WTC11 (cell line): ENCODE measurements at regions not wholly inside any gene's neighbourhood (a gene's known extent, or its start where the extent isn't known, plus 50 kb on each side); places are given as distances from the start of the nearest gene placed in this dataset.

Experiments used
- ATAC-seq: fragments of 200-7000 bp; cut with Tn5 transposase; 2 replicates; pipeline ENCODE4 v1.10.0; 2021; ENCODE audit warnings: mild to moderate bottlenecking, moderate library complexity
- CTCF ChIA-PET: fragments of 300-600 bp; sonication (Branson Sonifier 250); formaldehyde crosslinking; loops from one replicate; lab custom pipeline; 2021; ENCODE audit warnings: antibody characterized with exemption; lab: Charles Lee
- POLR2A ChIA-PET: fragments of 350-600 bp; sonication (Branson Sonifier 250); formaldehyde crosslinking; loops from one replicate; lab custom pipeline; 2021; ENCODE audit warnings: antibody characterized with exemption; lab: Charles Lee
- DNase-seq: peaks from one replicate; pipeline ENCODE4 v3.0.0; 2021; ENCODE audit warnings: low spot score
- H3K27ac Mint-ChIP-seq: 2 replicates; pipeline ENCODE4 v1.8.0; 2021; ENCODE audit warnings: mixed read lengths
- H3K27me3 Mint-ChIP-seq: 2 replicates; pipeline ENCODE4 v1.8.0; 2021; ENCODE audit warnings: low read depth, mild to moderate bottlenecking, moderate library complexity, mixed read lengths
- H3K36me3 Mint-ChIP-seq: 2 replicates; pipeline ENCODE4 v1.8.0; 2021; ENCODE audit warnings: mixed read lengths
- H3K4me1 Mint-ChIP-seq: 2 replicates; pipeline ENCODE4 v1.8.0; 2022; ENCODE audit warnings: mixed read lengths
- H3K4me3 Mint-ChIP-seq: 2 replicates; pipeline ENCODE4 v1.8.0; 2021; ENCODE audit warnings: mild to moderate bottlenecking, moderate library complexity, mixed read lengths
- H3K9me3 Mint-ChIP-seq: 2 replicates; pipeline ENCODE4 v1.8.0; 2021; ENCODE audit warnings: mixed read lengths
- CTCF ChIP-seq: fragments of 200-600 bp; IDR thresholded peaks from 2 replicates; pipeline ENCODE4 v1.8.0; 2022; ENCODE audit warnings: antibody characterized with exemption
- E2F4 ChIP-seq: sonication (generic); formaldehyde crosslinking; IDR thresholded peaks from 2 replicates; pipeline ENCODE4 v1.8.1; 2022; ENCODE audit warnings: low read depth, mild to moderate bottlenecking, moderate library complexity, missing genetic modification reagents, borderline replicate concordance
- E2F5 ChIP-seq: sonication (generic); formaldehyde crosslinking; IDR thresholded peaks from 2 replicates; pipeline ENCODE4 v1.8.1; 2022; ENCODE audit warnings: mild to moderate bottlenecking, moderate library complexity, missing genetic modification reagents
- FOXK1 ChIP-seq: sonication (generic); formaldehyde crosslinking; IDR thresholded peaks from 2 replicates; pipeline ENCODE4 v1.8.0; 2022; ENCODE audit warnings: mild to moderate bottlenecking, moderate library complexity, missing genetic modification reagents
- HMGA2 ChIP-seq: fragments of 250-450 bp; sonication (Bioruptor Pico); IDR thresholded peaks from 2 replicates; pipeline ENCODE4 v1.4.0; 2021; ENCODE audit warnings: mild to moderate bottlenecking, moderate library complexity
- IRF1 ChIP-seq: sonication (generic); formaldehyde crosslinking; IDR thresholded peaks from 2 replicates; pipeline ENCODE4 v1.8.0; 2023; ENCODE audit warnings: missing genetic modification reagents
- KAT7 ChIP-seq: sonication (generic); formaldehyde crosslinking; IDR thresholded peaks from 2 replicates; pipeline ENCODE4 v1.8.1; 2023; ENCODE audit warnings: missing genetic modification reagents, mild to moderate bottlenecking, borderline replicate concordance
- NR2C2 ChIP-seq: sonication (generic); formaldehyde crosslinking; IDR thresholded peaks from 2 replicates; pipeline ENCODE4 v1.8.0; 2022; ENCODE audit warnings: mild to moderate bottlenecking, missing genetic modification reagents
- PRRX2 ChIP-seq: fragments of 250-450 bp; sonication (Bioruptor Pico); IDR thresholded peaks from 2 replicates; pipeline ENCODE4 v1.8.0; 2021; ENCODE audit warnings: mild to moderate bottlenecking
- SOX15 ChIP-seq: fragments of 250-450 bp; sonication (Bioruptor Pico); IDR thresholded peaks from 2 replicates; pipeline ENCODE4 v1.9.0; 2021; ENCODE audit warnings: mild to moderate bottlenecking
- SP1 ChIP-seq: sonication (generic); formaldehyde crosslinking; conservative IDR thresholded peaks from 2 replicates; pipeline ENCODE4 v1.8.1; 2022; ENCODE audit warnings: missing genetic modification reagents
- USF1 ChIP-seq: sonication (generic); formaldehyde crosslinking; IDR thresholded peaks from 2 replicates; pipeline ENCODE4 v1.8.0; 2022; ENCODE audit warnings: mild to moderate bottlenecking, missing genetic modification reagents
- ZMAT4 ChIP-seq: fragments of 250-450 bp; sonication (Bioruptor Pico); IDR thresholded peaks from 2 replicates; pipeline ENCODE4 v1.9.0; 2021; ENCODE audit warnings: mild to moderate bottlenecking
- ZNF219 ChIP-seq: sonication (generic); formaldehyde crosslinking; IDR thresholded peaks from 2 replicates; pipeline ENCODE4 v1.8.0; 2023; ENCODE audit warnings: missing genetic modification reagents, mild to moderate bottlenecking, borderline replicate concordance
- ZNF425 ChIP-seq: fragments of 250-450 bp; sonication (Bioruptor Pico); conservative IDR thresholded peaks from 2 replicates; pipeline ENCODE4 v1.9.0; 2021; ENCODE audit warnings: mild to moderate bottlenecking

GRCh38 chr16:74202009-74202408 lies 94.6 kb upstream of the PSMD7 start (continued):
- TF ChIP-seq E2F4 (CRISPR knock-in tag) (no peak), FOXK1 (CRISPR knock-in tag) (no peak), USF1 (CRISPR knock-in tag) (no peak)

GRCh38 chr16:74201576-74201975 lies 95.0 kb upstream of the PSMD7 start:
- H3K27me3 Mint-ChIP-seq = no peaks in the 10 kb centered on the region

More at GRCh38 chr16:74201576-74201975, 95.0 kb upstream of the PSMD7 start:
- Mint-ChIP-seq H3K9me3 (peaks cover 4% of the 10 kb centered on the region; the same call in 1 of the 2 replicates), H3K27ac (no peak overlapping the region), H3K4me3 (no peak overlapping the region), H3K36me3 (no peaks in the 10 kb centered on the region), H3K4me1 (no peaks in the 10 kb centered on the region)
- no peak for TF ChIP-seq SOX15 (CRISPR knock-in tag)
- TF ChIP-seq PRRX2 (CRISPR knock-in tag) = no peak
- no peak for TF ChIP-seq ZNF425 (CRISPR knock-in tag)
- no peak for TF ChIP-seq HMGA2 (CRISPR knock-in tag)
- no peak for TF ChIP-seq IRF1
- TF ChIP-seq KAT7 (CRISPR knock-in tag) = no peak
- no peak for TF ChIP-seq E2F5
- no peak for TF ChIP-seq ZMAT4
- no peak for TF ChIP-seq NR2C2 (CRISPR knock-in tag)
- TF ChIP-seq ZNF219 (CRISPR knock-in tag) = no peak
- TF ChIP-seq CTCF = no peak
- TF ChIP-seq SP1 (CRISPR knock-in tag) = no peak
- no peak for TF ChIP-seq E2F4 (CRISPR knock-in tag)
- POLR2A ChIA-PET = no interaction called here
- DNase-seq = no peak
- CTCF ChIA-PET = no interaction called here
- no peak for ATAC-seq
